Stimulated activated CD4-positive, alpha-beta T cell treated with anti-CD3 and anti-CD28 coated beads, Interleukin-15, amount 100 ng/mL, for 24 hours (primary cell): ENCODE measurements at regions not wholly inside any gene's neighbourhood (a gene's known extent, or its start where the extent isn't known, plus 50 kb on each side); places are given as distances from the start of the nearest gene placed in this dataset.

Source experiments
- DNase-seq: peaks from one replicate; pipeline ENCODE4 v3.0.0-alpha.2; 2020

DNA sequence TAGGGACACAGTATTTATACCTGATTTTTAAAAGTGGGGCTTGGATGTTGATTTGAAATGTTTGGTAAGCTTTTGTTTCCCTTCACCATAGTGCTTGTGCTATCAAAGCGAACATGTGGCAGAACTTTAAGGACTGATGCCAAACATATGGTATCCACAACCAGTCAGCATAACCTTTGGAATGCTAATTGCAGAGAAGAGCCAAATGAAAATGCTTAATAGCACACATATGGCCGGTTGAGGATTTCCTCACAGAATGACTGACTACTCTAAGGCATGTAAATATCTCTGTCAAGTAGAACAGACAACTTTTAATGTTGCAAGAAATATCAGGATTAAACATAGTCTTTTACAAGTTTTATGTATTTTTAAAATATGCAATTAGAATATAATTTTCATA, 120.9 kb upstream of the COL3A1 start:
- DNase-seq, result no peak

DNA sequence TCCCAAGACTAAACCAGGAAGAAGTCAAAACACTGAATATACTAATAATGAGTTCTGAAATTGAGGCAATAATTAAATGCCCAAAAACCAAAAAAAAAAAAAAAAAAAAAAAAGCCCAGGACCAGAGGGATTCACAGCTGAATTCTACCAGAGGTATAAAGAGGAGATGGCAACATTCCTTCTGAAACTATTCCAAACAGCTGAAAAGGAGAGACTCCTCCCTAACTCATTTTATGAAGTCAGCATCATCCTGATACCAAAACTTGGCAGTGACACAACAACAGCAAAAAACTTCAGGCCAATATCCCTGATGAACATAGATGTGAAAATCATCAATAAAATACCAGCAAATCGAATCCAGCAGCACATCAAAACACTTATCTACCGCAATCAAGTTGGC, 108.5 kb upstream of the COL3A1 start:
- no peak for DNase-seq

DNA sequence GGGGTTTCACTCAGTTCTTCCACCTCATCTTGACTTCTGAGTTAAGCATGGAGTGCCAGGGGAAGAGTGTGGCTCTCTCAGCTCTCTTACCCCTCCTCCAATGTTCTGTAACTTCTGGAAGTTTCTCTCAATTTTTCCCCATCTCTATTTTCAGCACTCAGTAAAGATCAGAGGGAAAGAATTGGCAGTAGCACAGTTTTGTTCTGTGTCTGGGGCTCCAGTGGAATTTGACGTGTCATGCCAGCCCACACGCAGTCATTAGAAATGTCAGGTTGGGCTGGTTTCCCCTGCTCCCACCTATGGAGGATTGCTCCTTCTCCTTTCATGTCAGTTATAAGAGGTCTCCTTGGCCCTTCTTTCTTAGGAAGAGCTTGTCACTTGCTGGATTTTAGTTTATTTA, 104.6 kb upstream of the COL3A1 start:
- DNase-seq, result no peak

DNA sequence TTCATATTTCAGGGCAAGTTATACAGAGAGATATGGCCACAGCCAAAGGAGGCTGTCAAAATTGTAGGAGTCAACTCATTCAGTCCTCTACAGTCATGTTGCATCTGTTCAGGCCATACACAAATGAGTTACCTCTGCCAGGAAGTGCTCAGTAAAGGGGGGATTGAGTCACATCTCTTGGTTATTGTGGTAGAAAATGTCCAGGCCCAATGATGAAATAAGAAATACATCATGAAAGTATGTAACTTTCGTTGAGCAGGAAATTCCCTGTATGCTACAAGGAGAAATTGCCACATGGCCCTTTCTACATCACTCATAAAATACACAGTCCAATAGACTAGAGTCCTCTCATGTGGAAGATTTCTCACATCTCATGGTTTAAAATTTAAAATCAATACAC, 103.9 kb upstream of the COL3A1 start:
- no peak for DNase-seq

DNA sequence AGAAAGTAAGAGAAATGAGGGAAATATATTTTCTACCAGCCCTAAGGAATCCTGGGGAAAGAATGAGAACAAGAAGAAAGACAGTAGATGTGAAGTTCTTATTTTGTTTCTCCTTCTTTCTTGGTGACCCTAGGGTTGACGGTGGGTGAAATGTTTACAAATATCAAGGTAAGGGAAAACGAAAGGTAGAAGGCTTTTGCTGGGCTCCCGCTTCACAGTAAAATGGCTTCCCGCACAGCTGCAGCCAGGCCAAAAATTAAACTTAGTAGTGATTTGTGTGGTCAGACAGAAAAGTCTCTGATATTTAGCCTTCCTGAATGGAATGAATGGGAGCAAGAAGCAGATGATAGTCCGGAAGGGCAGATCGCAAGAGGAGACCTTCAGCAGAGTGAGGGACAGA, 99.1 kb upstream of the COL3A1 start:
- DNase-seq, result no peak

DNA sequence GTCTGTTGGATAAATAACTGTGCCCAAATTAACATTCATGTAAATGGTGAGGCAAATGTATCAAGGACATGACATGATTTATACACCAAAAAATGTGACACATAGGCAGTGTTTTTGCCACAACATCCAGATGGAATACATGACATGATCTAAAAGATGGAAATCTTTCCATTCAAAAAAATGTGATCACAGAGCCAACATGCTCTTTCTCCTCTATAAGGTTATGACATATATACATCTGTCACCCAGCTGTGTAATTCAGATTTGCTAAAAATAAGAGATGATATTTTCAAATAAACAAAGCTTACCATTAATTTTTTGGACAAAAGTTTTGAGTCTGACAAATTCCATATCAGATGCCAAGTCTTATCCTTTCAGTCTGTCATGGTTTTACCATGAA, 95.5 kb upstream of the COL3A1 start:
- no peak for DNase-seq

DNA sequence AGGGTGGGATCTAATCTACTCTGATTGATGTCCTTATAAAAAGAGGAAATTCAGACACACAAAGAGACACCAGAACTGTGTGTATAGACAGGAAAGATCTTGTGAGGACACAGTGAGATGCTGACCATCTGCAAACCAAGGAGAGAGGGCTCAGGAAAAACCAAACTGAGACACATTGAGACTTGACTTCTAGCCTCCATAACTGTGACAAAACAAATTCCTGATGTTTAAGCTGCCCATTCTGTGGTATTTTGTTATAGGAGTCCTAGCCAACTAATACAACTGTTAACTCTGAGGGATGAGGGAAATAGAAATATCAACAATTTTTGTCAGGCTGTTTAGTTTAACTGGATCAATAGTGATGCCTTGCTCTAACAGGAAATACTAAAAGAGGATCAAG, 93.4 kb upstream of the COL3A1 start:
- DNase-seq, result no peak

DNA sequence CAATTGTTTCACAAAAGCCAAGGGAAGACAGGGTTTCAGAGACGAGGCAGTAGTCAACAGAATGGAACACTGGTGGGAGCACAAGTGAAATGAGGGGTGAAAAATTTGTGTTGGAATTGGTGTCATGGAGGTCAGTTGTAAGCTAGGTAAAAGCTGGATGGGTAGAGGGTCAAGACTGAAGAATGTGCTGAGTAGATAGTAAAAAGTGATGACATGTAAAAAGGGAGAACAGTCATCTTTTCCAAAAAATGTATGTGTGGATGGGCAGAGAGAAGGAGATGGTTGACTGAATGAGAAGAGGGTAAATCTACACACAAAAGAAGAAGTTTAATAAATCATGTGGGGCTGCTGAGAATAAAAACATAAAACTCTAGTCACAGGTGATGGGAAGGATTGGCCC, 92.7 kb upstream of the COL3A1 start:
- no peak for DNase-seq

DNA sequence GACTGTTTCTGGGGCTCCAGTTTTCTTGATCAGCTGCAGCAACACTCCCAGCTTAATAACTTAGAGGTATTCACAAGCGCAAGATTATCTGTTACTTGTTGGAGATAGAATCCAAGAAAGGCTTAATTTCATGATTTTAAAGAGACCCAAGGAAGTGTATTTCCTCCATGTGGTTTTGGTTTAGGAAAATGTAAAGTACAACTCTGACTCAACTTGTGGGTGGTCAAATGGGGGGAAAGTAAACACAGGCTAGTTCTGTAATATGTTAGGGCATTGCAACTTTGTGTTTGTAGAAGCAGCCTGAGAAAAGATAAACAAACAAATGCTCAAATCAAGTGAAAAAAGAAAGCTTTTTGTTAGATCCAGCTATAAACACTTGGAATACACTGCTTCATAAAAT, 90.1 kb upstream of the COL3A1 start:
- no peak for DNase-seq

DNA sequence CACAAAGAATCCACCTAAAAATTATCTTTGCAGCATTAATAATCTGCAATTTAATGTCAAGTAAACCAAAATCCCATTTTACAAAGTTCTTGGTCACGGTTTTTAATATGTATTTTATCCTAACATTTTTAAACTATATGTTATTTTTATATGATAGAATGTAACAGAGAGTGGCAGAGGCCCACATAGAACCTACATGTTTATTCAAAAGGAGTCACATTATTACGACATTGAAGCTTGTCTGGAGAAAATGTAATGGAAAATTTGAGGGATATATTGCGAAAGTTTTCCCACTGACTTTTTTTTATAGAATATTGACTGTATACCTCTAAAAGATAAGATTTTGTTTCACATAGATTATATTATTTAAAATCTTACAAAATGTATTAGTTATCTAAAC, 89.7 kb upstream of the COL3A1 start:
- no peak for DNase-seq

DNA sequence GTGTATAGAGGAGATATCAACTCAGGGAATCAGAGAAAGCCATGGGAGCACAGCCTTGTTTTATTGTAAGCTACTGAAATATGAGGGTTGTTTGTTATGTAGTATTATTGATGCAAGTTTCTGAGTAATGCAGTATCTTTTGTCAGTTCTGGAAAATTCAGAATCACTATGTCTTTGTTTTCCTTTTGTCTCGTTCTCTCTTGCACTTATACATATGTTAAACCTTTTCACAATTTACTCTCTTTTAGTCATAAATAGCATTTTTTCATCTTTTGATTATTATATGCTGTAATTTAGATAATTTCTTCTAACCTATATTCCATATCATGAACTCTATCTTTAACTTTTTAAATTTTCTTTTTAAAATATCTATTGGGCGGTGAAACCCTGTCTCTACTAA, 85.0 kb upstream of the COL3A1 start:
- DNase-seq, result no peak

DNA sequence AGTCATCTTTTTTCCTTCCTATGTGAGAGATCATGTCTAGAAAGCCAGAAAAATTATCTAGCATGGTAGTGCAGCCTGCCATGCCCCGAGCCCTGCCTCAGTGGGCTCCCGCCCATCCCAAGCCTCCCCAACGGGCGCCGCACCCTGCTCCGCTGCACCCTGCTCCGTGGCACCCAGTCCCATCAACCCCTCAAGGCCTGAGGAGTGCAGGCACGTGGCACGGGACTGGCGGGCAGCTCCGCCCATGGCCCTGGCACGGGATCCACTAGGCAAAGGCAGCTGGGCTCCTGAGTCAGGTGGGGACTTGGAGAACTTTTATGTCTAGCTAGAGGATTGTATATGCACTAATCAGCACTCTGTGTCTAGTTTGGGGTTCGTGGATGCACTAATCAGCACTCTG, 83.4 kb upstream of the COL3A1 start:
- no peak for DNase-seq

DNA sequence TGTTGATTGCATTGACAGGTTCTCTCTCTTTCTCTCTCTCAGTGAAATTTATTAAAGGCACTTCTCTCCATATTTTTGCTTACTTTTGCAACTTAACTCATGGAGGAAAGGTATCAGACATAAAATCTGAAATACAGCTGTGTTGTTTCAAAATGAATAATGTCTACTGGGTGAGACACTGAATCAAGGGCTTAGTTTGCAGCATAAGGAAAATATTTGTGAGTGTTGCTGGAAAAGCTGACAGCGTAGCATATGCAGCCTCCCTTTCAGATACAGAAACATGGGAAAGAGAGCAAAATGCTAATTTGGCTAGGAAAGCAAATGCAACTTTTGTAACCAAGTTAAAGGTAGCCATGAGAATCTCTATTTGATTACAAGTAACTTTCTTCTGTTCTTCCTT, 81.5 kb upstream of the COL3A1 start:
- DNase-seq, result no peak

DNA sequence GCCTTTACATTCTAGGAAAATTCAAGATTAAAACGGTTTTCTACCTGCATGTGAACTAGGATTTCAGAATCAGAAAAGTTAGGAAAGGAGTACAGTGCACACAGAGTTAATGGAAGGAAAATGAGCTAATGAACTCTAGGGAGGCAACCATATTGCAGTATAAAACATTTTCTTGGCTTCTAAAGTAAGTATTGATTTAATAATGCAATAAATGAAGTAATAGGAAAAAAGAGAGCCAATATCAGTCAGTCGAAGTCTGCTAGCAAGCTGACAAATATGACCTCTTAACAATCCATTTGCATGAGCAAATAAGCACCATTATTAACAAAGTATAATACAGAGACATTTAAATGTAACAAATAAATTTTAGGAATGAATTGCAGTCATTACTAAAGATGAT, 80.2 kb upstream of the COL3A1 start:
- DNase-seq, result no peak

DNA sequence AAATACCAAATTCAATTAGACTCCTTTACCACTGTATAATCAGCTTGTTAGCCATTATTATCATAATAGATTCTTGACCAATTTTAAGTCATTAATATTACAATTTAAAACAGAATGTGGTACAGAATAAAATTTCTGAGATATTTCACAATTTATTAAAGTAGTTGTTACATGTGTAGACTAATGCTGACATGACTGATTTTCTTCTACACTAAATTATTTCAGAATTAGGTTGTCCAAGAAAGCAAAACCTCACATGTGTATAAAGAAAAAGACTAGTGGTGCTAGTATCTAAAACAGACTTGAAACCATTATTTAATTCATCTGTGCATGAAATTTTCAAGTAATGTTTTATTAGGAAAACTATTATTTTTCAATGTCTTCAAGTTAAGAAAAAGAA, 79.2 kb upstream of the COL3A1 start:
- DNase-seq, result no peak

DNA sequence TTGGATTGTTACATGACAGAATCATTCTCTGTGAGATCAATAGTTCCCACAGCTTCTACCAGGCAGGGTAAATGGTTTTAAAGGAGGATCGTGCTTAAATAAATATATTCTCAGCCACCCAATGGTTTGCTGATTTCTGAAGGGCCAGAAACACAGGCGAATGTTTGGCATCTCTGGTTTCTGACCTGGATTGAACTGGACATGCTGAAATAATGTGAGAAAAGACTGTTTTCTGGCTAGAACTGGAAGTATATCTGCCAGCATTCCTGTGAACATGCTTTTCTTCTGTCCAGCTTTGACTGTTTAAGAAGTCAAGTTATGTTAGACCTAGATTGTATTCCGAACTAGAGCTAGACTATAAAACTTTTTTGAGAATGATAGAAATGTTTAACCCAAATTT, 77.1 kb upstream of the COL3A1 start:
- no peak for DNase-seq

DNA sequence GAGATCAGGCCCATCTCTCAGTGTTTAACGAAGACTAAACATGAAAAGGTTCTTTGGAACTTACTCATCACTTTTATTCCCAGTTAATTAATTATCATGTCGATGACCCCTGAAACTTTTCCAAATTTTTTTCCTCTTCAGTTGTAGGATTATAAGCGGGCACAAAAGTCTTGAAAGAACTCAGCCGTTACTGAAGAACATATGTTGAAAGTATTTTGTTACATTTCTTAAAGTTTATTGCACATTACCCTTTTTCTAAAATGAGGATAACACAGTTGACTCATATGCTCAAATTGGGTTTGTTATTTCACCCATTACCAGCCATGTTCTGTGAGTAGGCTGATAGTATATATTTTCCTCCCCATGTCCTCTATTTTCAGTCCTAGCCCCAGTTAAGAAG, 75.9 kb upstream of the COL3A1 start:
- no peak for DNase-seq

DNA sequence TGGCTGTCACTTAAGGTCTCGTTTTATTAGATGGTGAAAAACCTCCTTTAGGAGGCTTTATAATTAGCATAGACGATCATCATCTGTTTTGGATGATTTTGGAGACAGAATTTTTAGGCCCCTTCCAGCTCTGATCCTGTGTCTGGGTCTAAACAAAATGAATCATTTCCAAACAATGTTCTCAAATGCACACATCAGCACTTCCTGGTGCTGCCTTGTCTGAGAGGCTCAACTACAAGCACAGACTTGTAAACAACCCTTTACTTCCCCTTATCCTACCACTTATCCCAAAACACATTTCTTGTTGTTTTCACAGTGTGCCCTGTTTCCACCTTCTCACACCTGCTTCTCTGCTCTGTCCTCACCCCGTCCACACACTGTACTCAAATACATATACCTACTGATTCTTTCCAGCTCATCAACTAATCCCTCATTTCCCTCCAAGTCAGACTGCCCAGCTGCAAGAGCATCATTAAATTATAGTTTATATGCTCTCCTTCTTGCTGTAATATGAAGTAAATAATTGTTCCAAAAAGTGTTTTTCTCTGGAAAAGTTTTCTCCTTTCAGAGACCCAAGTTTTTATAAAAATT, 71.2 kb upstream of the COL3A1 start:
- no peak for DNase-seq

DNA sequence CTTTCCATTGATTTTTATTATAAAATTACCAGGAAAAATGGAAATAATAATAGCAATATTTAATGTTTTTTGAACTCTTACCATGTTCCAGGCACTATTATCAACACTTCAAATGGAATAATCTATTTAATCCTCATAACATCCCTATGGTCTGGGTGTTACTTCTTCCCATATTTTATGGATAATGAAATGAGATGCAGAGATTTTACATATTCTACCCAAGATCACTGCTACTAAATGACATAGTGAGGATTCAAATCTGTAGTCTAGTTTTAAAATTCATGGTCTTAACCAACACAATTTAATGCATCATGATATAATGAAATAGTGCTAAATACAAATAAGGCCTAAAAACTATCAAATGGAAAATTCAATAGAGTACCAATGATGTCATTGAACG, 70.4 kb upstream of the COL3A1 start:
- DNase-seq, result no peak

DNA sequence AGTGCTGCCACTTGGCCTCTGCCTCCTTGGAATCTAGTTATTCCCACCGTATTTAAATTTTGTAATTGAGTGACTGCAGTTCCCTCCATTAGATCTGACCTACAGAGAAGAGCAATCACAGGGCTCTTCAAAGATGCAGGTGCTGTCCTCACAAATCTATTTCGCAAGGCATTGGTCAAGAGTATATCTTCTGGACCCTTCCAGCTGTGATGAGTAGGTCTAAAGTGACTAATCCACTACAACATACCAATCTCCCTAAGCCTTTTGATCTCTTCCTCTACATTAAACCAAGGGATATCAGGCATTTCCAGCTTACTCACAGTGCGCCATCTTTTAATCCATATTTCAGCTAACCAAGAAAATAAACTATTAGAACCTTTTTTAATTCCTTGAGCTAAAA, 65.1 kb upstream of the COL3A1 start:
- no peak for DNase-seq

DNA sequence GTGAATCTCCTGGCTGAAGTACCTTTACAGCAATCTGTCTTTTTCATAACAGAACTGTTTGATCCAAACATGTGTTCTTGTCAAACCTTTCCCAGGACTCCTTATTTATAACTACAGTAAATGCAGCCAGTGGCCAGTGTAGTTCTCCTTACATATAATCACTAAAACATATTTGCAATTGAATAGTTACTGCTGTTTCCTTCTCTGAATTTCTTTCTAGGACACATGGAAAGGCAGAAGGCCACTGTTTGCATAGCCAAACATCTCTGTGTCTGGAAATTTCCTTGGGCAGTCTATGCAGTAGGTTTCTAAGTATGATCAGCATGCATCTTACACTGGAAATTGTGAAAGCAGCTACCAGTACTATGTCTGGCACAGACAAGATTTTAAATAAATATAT, 57.4 kb upstream of the COL3A1 start:
- no peak for DNase-seq

DNA sequence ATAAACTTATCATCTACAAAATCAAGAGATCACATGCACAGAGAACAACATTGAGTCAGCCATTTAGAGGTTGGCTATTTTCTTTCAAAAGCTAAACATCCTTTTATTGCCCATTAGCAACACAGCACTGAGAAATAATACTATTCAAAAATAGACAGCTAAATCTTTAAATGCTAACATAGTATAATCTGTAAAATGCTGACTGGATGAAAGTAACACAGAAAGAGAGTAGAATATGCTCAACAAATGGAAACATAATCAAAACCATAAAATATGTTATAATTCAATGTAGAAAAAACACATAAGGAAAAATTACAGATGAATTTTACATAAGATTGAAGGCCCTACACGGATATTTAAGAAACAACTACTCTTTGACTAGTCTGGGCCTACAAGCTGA, 56.5 kb upstream of the COL3A1 start:
- no peak for DNase-seq

DNA sequence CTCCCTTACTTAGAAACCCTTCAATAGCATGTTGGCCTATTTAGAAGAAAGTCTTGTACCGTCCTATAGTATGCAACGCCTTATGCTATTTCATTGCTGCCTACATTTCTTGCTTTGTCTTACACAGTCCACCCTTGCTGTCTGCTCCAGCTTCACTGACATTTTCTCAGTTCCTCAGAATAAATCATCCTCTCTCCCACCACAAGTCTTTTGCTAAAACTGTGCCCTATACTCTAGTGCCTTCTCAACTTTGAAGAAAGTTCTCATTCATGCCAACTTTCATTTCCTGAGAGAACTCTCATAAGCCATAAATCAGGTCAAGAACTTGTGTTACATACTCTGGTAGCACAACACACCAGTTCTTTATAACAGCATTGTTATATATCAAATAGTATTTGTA, 54.3 kb upstream of the COL3A1 start:
- no peak for DNase-seq

DNA sequence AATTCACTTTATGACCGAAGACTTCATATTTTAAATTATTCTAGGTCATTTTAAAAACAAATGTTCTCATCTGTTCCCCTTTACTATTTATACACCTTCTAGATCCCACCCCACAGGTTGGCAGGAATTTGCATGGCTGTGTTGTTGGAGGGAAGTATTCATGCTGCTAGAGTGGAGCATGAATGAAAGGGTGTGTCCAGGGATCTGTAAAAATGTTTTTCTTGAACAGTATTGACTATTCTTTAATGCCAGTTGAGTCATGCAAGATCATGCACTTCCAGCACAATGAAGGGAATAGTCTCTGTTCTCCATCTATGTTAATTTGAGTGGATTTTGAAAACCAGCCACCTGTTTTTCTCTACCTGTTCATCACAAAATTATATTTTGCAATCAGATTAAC, 52.0 kb upstream of the COL3A1 start:
- DNase-seq, result no peak
